GM21717 (cell line): ENCODE measurements at regions not wholly inside any gene's neighbourhood (a gene's known extent, or its start where the extent isn't known, plus 50 kb on each side); places are given as distances from the start of the nearest gene placed in this dataset.
"Not testable (repeated sequence)": the region's sequence is repeated elsewhere in the genome, so short reads cannot be mapped to it uniquely, and the experiment has no call there.

Experiments used
- ATAC-seq: cut with Tn5 transposase; IDR thresholded peaks from one replicate; pipeline ENCODE4 v1.9.1; 2021; ENCODE audit warnings: mild to moderate bottlenecking, moderate library complexity; ENCODE audit not compliant: unreplicated experiment

DNA sequence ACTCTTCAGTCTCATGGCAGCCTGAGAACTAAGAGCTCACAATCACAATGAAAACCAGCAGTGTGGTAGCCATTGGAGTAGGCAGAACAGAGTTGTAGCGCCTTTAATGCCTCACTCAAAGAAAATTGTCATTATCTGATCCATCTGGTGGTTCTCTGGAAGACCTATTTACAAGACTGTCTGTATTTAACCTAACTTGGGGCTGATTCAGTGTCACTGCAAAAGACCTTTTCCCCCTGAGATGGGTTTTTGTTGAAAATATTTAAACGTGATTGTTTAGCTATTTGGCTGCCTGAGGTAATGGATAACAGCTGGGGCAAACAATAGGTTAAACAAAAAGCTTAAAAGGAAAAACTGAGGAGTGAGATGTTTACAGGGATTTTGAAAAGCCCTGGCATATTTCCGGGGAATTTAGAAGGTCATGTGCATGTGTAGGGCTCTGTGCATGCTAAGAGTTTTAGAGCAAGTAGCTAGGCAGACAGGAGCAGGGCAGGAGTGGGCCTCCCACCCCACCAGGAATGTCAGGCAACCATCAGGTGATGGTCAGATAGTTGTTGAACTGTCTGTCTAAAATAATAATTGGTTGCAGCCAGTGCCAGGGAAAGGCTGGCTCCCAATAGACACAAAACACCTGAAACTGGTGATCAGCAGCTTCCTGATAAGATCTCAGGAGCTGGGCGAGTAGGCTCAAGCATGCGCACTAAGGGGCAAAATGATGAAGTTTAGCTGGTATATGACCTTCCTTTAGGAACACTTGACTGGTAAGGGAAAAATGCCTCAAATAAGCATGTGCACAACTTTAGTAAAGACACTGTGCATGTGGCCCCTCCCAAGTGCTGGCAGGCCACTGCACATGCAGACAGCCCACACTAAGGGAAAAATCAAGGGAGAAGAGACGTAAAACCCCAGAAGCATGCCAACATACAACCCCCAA lies 70.8 kb upstream of the AKIRIN2 start:
- ATAC-seq, result no peak

DNA sequence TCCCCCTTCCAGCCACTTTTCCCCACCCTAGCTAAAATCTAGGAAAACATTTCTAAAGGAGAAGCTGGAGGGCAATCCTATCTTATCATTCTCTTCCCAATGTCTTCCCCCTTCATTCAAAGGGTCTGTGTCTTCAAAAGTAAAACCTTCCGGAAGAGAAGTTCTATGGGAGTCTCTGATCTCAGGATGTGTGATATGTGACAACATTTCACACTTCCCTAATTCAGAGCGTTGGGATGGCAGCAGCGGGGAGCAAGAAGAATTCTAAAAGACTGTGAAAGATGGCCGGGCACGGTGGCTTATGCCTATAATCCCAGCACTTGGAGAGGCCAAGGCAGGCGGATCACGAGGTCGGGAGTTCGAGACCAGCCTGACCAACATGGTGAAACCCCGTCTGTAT lies 65.4 kb upstream of the AKIRIN2 start:
- ATAC-seq, result no peak

DNA sequence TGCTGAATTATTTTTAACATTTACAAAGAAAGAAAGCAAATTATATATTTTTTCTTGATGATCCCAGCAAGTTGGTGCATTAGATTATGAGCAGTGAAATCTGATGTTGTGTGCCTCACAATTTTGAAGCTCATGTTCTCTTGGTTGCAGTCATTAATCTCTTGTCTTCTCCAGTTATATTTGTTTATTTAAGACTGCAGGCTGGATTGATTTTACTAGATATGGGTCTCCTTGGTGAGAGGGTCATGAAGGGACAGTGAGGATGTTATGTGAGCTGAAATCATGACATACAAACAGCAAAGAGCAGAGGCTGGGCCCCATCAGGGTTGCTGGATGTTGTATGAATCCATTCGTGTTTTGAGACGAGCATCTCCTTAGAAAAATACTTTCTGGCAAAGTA lies 64.2 kb upstream of the AKIRIN2 start:
- no peak for ATAC-seq

DNA sequence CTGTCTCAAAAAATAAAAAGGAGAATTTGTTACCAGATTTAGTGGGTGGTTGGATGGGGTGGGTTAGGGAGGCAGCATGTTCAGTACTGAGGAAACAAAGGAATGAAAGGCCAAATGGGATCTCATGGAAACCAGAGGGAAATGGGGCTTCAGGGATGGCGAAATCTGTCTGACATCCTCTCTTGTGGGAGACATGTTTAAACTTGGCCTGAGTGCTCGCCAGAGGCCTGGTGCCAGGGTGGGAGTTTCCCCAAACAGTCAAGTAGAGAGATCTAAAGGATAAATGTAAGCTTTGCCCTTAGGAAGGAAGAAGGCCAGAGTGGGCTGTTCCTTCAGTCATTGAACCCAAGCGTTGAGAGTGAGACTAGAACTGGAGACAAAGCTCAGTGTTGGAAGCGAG lies 61.9 kb upstream of the AKIRIN2 start:
- no peak for ATAC-seq

DNA sequence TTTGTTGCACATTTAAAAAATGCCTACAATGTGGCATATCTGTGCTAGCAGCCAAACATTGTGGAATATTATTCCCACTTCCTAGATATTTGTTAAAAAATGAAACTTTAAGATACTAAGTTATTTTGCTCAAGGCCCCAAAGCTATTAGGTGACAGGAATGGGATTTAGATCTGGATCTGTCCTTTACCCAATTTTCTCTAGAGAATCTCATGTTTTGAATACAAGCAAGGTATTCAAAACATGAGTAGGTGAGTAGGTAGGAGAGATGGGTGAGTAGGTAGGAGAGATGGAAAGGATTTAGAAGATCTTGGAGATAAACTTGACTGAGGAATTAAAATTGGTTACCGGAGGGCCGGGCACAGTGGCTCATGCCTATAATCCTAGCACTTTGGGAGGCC lies 61.2 kb upstream of the AKIRIN2 start:
- no peak for ATAC-seq

DNA sequence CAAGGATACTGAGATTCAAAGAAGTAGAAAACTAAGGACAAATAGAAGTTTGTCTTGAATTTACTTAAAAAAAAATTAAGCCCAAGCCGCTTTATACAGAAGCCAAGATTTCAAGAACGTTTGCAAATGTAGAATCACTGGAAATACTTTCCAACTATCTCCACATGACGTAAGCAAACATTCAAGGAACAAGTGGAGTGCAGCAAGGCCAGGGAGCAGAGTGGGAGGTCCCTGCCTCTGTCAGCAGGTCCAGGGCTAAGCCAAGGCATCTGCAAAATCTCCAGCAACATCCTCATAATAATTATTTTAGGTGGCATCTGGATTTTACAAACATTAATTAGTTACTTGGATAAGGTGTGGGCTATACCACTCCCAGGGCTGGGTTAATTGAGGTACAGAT lies 60.1 kb upstream of the AKIRIN2 start:
- ATAC-seq, result no peak

DNA sequence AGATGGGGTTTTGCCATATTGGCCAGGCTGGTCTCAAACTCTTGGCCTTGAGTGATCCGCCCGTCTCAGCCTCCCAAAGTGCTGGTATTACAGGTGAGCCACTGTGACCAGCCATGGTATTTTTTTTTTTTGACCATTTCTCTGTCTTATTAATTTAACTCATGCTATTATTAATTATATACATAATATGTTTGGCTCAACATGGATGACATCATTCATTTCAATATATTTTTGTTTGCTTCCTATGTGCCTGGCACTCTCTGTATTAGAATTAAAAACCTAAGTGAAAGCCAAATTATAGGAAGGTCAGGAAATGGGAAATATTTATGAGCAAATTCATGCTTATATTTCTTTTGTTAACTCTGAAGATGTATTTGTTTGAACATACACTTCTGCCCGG lies 55.8 kb upstream of the AKIRIN2 start:
- ATAC-seq, result no peak

DNA sequence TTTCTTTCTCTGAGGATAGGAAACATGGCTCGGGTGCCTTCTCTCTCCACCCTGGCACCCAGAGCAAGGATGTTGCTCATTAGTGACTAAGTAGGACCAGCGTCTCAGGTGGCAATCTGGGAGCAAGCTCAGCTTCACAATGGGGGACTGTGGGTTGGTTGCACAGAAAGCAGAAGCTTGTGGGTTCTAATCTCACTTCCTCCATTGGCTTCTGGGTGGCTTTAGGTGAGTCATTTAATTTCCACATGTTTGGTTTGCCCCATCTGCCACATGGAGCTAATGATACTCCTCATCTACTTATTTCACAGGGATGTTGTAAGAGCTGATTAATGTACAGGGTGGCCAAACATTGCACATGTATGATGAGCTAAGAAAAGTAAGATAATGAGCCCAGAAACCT lies 54.8 kb upstream of the AKIRIN2 start:
- ATAC-seq, result peak; percentile 93

DNA sequence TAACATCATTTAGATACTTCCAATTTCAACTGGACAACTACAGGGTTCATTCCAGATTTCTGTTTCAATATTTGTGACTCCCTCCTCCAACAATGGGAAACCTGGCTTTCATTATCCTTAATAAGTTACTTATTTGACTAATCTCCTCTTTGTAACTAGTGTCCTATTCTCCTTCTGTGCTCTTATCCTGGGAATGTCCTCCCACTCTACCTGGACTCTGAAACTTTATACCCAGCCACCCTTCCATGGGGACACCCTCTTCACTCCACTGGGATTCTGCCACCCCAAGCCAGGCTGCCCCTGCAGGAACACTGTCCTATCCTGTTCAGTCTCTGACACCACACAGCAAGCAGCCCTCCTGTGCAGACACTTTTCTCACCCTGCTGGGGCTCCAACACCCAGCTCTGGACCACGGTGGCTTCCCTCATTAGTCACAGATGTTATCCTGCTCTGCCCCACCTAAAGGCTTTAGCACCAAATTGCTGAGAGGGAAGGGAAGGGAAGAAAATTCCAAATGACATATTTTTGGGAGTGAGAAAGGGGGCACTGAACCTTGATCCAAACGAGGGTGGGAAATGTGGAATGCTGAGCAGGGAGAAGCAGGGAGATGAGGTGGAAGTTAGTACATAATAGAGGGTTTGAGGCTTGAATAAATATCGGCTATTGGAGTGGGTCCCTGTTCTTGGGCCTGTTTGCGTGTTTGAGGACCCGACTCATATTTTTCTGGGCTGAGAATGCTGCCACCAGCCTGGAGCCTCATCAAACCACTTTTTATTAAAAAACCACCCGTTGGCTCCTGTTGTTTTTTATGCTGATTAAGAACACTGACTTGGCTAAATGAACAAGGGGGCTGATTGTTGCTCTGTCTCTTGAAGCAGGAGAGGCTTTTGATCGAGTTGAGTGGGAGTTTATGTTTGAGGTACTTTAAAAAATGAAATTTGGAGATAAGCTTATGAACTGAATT lies 54.0 kb upstream of the AKIRIN2 start:
- ATAC-seq, result no peak

DNA sequence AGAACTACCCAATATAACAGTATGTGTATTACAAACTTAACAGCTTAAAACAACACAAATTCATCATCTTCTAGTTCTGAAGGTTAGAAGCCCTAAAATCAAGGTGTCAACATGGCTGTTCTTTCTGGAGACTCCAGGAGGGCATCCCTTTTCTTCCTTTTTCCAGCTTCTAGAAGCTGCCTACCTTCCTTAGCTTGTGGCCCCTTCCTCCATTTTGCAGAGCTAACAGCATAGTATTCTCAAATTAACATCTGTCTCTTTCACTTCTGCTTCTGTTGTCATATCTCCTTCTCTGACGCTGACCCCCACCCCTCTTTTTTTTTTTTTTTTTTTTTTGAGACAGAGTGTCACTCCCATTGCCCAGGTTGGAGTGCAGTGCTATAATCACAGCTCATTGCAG lies 52.8 kb upstream of the AKIRIN2 start:
- peak; percentile 46 for ATAC-seq

DNA sequence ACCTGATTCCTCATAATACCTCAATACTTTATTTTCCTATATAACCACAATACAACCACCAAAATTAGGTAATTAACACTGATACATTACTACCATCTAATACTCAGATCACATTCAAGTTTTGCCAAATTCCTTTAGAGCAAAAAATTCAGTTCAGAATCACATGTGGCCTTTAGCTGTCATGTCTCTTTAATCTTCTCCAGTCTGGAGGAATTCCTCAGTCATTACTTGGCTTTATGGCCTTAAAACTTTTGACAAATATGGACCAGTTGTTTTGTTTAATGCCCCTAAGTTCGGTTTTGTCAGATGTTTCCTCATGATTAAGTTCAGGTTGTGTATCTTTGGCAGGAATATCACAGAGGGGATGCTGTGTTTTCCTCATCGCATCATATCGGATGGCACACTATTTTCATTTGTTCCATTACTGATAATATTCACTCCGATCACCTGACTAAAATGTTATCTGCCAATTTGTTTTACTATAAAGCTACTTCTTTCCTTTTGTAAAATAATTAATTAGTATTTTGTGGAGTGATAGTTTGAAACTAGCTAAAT lies 51.2 kb upstream of the AKIRIN2 start:
- no peak for ATAC-seq

DNA sequence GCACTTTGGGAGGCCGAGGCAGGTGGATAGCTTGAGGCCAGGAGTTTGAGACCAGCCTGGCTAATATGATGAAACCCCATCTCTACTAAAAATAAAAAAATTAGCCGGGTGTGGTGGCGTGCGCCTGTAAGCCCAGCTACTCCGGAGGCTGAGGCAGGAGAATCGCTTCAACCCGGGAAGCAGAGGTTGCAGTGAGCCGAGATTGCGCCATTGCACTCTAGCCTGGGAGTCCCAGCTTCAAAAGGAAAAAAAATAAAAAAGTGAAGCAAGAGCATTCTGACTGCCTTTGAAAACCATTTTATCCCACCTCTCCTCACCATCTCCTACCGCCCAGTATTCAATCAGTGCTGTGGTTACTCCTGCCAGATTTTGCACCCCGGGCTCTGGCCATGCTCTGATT lies 50.5 kb upstream of the AKIRIN2 start:
- not testable (repeated sequence) for ATAC-seq
